SW480 (cell line): ENCODE measurements at regions not wholly inside any gene's neighbourhood (a gene's known extent, or its start where the extent isn't known, plus 50 kb on each side); places are given as distances from the start of the nearest gene placed in this dataset.
"Not testable (repeated sequence)": the region's sequence is repeated elsewhere in the genome, so short reads cannot be mapped to it uniquely, and the experiment has no call there.

Source experiments
- DNase-seq: peaks from one replicate; pipeline ENCODE4 v3.0.0-alpha.2; 2016; ENCODE audit warnings: low spot score

DNA sequence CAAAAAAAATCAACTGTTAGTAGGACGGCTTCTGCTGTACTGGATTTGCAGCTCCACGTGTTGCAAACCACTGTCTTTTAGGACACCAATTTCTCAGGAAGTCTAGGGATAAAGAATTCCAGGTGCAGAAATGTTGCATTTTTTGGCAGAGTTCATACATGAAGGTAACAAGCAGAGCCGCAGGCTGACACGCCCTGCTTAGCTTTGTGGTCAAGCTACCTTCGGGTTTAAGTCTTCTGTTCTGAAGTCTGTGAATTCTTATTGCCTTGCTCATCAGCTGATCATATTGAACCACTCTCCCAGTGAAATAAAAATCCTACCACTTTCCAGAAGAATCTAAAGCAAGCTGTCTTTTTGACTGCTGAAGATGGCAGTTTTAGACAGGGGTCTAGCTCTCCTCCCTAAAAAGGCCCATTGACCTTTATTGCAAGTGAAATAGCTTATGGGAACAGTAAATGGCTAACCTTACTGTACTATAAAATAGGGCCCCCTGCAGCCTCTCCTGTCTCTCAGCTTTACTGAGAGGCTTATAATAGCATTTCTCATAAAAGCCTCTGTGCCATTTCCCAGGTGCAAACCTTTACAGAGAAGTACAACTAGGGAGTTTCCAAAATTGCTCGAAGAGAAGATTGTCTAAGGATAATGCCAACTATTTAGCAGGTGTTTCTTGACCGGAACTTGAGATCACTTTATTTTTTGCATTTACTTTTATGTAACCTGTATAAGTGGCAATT lies 262.2 kb upstream of the IL12A start:
- peak; percentile 88 for DNase-seq

DNA sequence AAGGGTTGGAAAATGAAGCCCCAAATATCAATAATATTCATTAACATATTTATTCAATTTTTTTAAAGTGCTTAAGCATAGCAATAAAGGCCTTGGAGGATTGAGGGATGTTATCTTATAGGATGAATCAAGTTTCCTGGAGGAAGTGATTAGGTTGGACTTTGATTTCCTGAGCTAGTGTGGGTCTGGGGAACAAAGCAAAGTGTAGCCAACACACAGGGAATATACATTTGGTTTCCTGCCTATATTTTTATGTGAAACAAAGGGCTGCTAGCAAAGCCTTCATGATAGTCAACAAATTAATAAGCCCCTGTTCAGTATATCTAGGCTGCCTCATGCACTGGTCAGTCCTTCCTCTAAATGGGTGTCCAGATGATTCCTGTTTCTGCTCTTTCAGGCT lies 261.1 kb upstream of the IL12A start:
- no peak for DNase-seq

DNA sequence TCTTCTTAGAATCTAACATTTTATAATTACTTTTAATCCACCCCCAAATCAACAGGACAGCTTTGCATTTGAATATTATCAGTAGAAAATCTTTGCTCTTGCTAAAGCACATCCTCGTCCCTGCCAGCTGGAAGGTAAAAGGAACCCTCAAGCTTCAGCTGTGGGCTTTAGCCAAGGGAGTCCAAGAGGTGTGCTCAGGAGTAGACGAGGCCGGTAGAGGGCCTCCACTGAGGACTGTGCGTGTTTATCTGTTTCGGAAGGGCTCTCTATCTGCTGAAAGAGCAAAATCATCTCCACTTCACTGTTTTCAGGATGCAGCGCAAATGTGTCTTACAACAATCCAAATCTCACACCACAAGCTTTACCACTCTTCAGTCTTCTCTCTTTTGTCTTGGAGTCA lies 257.4 kb upstream of the IL12A start:
- DNase-seq = no peak

DNA sequence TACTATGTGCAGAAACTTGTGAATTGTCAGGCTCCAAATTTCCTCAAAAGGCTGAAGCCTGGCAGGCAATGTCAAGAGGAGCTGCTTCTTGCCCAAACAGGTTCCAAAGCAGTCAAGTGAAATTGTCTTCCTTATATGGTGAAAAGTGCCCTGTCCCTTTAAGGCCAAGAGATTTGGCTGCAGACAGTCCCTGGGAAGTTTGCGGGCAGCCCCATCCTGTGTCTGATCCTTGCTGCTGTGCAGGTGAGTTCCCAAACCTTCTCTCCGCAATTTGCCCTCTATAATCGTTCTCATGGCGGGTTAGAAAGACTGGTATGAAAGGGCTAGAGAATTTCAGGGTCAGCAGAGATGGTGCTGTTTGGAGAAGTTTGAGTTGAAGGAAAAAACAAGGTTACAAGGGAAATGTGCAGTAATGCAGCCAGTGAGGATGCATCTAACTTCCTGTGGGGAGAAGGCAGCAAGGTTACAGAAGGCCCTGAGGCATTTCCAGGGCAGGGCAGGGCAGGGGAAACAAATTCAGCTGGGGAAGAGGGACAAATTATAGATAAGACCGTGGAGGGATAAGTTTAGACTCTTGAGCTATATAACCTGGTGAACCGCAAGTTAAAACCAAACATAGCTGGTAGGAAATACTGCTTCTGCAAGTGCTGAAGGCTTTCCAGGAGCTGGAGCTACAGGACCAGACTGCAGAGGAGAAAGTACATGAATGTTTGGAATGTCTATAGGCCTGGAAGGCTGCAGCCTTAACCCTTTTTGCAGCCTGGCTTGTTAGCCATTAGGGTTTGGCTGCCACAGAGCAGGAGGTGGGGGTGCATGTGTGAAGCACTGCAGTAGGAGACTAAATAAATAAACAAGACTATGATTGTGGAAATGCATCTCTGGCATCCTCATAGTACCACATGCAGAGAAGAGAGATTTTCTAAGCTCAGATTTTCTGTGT lies 256.2 kb upstream of the IL12A start:
- peak; percentile 68 for DNase-seq

DNA sequence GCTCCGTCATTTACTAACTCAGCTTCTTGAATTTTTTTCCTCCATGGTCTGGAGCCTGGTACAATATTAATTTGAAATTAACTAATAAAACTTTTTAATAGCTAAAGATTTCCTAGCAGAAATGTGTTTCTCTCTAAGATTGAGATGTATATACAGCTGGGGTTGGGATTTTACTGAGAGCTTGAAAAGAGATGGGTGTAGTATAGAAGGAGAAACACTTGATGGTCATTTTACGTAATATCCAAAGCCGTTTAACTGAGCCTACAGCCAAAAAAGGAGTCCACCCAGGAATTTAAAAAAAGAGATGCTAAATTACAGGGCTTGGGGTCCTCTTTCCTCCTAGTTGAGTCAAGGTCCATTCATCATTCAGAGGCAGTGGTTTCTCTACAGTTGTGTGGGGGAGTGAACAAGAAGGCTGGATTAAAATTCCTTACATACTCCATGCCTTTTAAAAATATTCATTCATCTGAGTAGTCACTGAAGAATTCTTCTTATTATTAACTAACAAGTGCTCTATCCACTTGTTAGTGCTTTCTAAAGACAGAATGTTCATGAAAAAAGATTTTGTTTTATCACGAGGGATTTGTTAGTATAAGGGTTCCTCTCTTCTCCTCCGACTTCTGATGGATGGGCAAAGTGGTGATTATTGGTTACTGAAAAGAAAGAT lies 255.3 kb upstream of the IL12A start:
- DNase-seq = peak; percentile 52

DNA sequence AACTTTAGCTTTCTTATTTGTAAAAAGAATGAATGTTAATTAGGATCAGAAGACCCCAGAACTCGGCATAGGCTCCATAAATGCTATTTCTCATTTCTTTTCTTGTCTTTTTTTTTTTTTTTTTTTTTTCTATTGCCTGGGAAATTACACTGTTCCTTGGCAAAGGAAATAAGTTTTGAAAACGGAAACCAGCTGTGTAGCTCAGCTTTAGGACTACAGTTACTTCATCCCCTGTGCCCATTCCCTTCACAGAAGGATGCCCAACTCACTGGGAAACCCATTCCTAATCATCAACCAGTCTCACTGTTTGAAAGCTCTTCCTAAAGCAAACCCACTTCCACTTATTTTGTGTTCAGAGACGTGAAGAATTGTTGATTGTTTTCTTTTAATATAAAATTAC lies 254.0 kb upstream of the IL12A start:
- DNase-seq = no peak

DNA sequence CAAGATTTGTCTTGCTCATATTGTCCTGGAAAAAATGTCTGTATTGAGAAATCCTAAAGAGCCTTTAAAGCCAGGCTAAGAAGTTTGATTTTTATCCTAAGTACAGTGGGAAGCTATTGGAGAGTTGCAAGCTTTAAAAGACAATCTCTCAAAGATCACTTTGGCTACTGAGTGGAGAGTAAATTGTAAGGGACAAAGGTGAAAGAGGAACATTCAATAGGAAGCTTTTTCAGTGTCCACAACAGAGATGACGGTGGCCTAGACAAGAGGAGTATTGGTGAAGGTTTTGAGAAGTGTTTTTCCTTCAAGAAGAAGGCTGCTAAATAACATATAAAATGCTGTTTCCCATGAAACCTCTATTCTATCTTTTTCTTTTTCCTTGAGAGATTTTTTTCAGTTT lies 249.5 kb upstream of the IL12A start:
- DNase-seq = no peak

DNA sequence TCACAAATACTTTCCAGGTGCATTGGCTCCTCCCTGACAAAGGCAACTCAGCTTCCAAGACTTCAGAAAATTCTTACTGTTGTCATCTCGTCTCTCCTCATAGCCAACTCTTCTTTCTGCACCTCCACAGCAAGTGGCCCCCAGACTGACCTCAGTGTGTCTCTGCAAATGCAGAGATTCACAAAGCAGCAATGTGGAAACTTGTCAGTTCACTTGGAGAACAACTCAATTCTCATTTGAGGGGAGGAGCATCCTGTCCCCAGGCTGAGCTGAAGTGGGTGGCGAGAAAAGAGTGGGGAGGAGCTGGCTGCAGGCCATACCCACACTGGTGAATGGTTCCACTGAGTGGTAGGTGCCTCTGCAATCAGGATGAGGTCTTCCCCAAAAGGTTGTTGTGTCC lies 248.7 kb upstream of the IL12A start:
- no peak for DNase-seq

DNA sequence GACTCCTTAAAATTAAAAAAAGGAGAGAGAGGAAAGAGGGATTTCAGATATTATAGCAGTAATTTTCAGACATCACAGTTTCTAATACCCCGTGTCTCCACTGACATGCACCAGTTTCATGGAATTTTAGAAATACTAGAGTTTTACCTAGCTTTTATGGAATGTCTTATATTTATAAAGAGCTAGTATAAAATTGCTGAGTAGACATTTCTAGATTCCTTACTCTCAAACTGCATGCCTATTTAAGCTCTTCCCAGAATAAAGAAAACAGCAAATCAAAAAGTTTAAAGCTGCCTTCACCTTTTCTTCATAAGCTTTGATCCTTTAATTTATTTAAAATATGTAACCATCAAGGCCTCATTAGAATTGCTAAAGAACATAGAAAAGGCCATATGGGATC lies 247.4 kb upstream of the IL12A start:
- no peak for DNase-seq

DNA sequence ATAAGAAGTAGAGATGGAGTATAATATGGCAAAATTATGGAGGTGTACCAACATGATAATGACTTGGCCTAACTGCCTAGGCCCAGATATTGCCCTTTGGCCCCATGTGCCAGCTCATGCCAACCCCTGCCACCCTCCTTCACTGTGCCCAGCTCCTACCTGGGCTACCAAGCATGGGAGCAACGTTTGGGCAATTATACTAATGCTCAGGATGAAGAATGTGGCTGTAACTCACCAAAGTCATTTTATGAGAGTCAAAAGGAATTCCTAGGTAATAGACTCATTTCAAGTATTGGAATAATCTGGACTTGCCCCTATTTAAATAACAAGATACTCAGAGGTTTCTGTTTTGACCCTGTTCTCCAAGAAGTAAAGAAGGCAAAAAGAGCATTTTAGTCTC lies 240.2 kb upstream of the IL12A start:
- no peak for DNase-seq

DNA sequence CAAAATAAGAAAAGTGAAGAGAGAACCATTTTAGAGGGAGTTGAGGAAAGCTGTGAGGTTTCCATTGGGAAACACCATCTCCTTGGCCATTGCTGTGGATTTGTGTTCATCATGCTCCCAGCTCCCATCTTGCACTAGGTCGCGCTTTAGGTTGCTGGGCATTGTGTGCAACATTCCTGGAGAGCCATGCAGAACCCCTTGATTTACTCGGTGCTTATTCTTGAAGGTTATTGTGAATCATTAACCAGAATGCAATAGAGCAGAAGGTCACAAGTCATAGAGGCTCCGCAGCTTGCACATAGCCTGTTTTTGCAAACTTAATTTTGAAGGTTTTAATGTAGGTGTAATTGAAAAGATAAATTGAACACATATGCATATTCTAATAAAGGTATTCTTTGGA lies 239.2 kb upstream of the IL12A start:
- no peak for DNase-seq

DNA sequence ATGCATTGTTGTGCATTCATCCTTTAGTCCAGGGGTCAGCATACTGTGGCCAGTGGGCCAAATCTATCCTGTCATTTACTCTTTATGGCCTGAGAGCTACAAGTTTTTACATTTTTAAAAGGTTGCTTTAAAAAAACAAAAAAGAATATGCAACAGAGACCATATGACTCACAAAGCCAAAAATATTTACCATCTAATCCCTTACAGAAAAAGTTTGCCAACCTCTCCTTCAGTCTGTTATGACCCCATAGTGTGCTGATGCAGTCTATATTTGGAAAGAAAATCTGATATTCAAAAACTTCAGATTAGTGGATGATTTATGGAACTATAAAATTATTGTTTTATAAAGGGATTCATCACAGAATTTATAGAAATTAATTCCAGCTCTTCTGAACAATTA lies 237.5 kb upstream of the IL12A start:
- DNase-seq = no peak

DNA sequence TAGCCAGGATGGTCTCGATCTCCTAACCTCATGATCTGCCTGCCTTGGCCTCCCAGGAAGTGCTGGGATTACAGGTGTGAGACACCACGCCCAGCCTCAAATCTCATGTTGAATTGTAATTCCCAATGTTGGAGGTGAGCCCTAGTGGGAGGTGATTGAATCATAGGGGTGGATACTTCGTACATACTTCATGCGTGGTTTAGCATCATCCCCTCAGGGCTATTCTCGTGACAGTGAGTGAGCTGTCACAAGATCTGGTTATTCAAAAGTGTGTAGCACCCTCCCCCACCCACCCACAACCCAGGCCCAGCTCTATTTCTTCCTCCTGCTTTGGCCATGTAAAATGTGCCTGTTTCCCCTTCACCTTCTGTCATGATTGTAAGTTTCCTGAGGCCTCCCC lies 236.9 kb upstream of the IL12A start:
- DNase-seq = no peak

DNA sequence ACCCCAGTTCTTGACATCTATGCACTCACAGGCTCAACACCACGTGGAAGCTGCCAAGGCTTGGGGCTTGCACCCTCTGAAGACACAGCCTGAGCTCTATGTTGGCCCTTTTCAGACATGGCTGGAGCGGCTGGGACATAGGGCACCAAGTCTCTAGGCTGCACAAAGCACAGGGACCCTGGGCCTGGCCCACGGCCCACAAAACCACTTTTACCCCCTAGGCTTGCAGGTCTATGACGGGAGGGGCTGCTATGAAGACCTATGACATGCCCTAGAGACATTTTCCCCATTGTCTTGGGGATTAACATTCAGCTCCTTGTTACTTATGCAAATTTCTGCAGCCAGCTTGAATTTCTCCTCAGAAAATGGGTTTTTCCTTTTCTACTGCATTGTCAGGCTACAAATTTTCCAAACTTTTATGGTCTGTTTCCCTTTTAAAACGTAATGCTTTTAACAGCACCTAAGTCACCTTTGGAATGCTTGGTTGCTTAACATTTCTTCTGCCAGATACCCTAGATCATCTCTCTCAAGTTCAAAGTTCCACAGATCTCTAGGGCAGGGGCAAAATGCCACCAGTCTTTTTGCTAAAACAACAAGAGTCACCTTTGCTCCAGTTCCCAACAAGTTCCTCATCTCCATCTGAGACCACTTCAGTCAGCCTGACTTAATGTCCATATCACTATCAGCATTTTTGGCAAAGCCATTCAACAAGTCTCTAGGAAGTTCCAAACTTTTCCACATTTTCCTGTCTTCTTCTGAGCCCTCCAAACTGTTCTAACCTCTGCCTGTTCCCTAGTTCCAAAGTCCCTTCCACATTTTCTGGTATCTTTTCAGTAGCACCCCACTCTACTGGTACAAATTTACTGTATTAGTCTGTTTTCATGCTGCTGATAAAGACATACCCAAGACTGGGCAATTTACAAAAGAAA lies 232.1 kb upstream of the IL12A start:
- not testable (repeated sequence) for DNase-seq

DNA sequence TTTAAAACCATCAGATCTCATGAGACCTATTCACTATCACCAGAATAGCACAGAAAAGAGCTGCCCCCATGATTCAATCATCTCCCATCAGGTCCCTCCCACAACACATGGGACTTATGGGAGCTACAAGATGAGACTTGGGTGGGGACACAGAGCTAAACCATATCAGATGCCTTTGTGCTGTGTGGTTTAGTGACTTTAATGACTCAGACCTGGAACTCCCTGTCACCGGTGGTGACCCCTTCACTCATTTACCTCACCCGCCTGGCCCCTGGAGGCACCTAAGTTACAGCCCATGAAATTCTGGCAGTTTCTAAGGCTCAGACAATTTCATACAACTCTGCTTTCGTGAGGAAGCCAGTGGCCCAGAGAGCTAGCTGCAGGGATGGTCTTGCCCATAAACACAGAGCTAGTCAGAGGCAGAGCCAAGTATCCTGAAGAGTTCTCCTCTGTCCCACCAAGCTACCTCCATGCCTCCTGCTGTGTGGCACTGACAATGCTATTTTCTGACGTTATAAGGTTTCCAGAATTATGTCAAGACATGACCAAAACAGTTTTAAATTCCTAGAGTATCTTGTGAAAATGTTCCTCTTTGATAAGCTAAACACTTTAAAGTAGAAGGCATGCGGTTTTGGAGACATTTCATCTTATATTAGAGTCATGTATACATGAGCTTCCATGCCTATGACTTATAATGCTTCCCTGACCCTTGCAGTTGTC lies 231.1 kb upstream of the IL12A start:
- DNase-seq = no peak

DNA sequence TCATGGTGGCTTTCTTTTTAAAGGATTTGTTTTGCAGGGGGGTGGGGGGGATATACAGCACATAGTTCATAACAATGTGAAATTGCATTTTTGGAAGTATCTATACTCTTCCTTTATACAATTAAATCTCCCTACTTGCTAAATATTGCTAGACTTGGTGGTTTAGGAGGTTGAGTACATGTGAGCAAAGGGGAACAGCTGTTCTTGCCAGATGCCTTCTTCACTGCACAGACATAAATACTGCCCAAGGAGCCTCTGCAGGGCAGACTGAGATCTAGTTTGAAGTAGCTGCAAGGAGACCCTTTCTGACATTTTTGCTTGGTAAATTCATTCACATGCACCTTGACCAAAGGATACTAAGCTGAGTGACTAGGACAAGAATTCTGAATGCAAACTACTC lies 228.6 kb upstream of the IL12A start:
- DNase-seq = no peak

DNA sequence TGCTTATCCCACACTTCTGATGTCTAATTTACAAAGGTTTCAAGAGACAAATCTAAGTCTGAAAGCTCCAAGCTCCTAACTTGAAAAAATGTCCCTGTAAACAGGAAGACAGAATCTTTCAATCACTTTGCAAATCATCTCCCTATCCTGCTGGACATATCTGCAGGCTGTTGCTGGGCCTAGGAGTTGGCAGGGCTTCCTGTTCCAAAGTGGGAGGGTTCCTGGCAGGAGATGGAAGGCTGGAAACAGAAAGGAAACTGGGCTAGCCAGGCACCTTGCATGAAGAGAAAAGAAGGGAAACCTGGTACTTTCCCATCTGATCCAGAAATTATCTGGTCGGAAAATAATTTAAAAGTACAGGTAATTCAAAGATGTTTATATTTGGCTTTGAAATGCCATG lies 227.3 kb upstream of the IL12A start:
- peak; percentile 36 for DNase-seq

DNA sequence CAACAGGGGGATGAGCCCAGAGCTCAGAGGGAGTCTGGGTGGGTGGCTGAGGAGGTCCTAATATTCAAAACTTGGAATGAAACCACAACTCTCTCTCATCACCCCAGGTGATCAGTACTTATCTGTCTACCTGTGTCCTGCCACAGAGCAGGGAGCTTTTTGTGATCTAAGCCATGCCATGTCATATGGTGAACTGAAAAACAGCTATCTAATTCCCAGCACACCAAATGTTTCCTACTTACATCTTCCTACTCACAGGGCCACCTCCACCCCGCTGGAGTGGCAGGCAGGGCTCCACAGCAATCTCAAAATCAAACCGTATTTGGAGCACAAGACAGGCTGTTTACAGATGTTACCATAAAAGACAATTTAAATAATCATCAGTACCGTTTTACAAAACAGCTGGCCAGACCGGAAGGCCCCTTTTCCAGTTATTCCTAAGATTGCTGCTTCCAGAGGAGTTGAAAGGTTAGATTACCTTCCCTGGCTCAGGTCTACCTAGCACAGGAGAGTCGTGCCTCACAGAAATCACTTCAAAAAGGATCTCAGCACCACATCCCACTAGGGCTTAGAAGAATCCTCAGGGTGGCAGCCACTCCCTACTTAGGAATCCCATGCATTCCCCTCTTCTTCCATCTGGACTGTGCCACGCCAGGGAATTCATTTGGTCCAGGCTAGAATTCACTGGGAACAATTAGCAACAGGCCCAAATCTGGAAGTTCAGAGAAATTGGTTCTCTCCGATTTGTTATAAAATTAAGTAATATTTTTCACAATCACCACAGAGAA lies 226.6 kb upstream of the IL12A start:
- DNase-seq = peak; percentile 85

DNA sequence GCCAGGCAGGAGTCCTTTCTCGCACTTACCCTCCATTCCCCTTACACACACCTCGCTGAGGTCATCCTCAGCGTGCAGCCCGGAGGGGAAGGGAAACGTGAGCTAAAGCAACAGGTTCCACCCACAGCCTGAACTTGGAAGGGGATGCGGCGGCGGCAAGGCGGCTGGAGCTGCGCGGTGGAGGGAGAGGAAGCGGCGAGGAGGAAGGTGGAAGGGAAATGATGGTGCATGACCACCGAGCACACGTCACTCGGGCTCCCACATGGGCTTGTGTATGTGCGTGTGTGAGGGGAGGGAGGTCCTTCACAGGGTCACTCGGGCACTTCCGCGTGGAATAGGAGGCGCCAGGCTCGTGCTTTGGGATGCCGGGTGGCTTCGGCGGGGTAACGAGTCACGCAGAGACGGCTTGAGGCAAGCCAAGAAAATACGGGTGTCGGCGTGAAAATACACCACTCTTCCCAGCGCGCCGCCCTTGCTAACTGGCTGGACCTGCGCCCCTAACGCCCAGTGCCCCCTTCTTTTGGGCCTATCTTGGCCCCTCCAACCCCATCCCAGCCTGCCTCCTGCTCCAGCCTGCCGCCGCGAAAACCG lies 225.5 kb upstream of the IL12A start:
- peak; percentile 84 for DNase-seq
